K562 (cell line): ENCODE measurements at regions not wholly inside any gene's neighbourhood (a gene's known extent, or its start where the extent isn't known, plus 50 kb on each side); places are given as distances from the start of the nearest gene placed in this dataset.

Experiments used
- ATF7 ChIP-seq: fragments of 450-650 bp; IDR thresholded peaks from 2 replicates; pipeline ENCODE4 v1.7.1; 2014; ENCODE audit warnings: mild to moderate bottlenecking, moderate library complexity
- CHD7 ChIP-seq: fragments of 200-600 bp; sonication (generic); IDR thresholded peaks from one replicate; pipeline ENCODE4 v1.6.1; 2012; ENCODE audit warnings: mild to moderate bottlenecking, low read depth, low read length, inconsistent platforms
- FOXJ2 ChIP-seq: fragments of 200-800 bp; sonication (Bioruptor generic); IDR thresholded peaks from 2 replicates; pipeline ENCODE4 v1.6.1; 2016; ENCODE audit warnings: missing genetic modification characterization, missing compliant biosample characterization
- FOXP4 ChIP-seq: sonication (generic); formaldehyde crosslinking; IDR thresholded peaks from 2 replicates; pipeline ENCODE4 v1.8.0; 2022; ENCODE audit warnings: mild to moderate bottlenecking, missing genetic modification reagents, borderline replicate concordance
- HNRNPH1 ChIP-seq: fragments of 200-400 bp; formaldehyde crosslinking; optimal IDR thresholded peaks from 2 replicates; pipeline ENCODE3; 2017; ENCODE audit warnings: low read depth, mild to moderate bottlenecking, low read length, moderate library complexity
- MXI1 ChIP-seq: IDR thresholded peaks from 2 replicates; pipeline ENCODE4 v1.6.1; 2011; ENCODE audit warnings: low read depth, mild to moderate bottlenecking, improper control_type of control experiment, low read length
- NBN ChIP-seq: fragments of 450-650 bp; IDR thresholded peaks from 2 replicates; pipeline ENCODE4 v1.6.1; 2016; ENCODE audit warnings: low read depth, mild to moderate bottlenecking
- NEUROD1 ChIP-seq: fragments of 150-350 bp; IDR thresholded peaks from 2 replicates; pipeline ENCODE4 v1.6.1; 2014; ENCODE audit warnings: borderline replicate concordance, low read length, low read depth; ENCODE audit not compliant: partially characterized antibody
- SP2 ChIP-seq: IDR thresholded peaks from 2 replicates; pipeline ENCODE4 v1.6.1; 2011; ENCODE audit warnings: mild to moderate bottlenecking, low read depth, low read length, moderate library complexity; ENCODE audit not compliant: poor library complexity, severe bottlenecking; ENCODE audit errors: extremely low read depth
- ZFP36 ChIP-seq: fragments of 150-350 bp; IDR thresholded peaks from 2 replicates; pipeline ENCODE4 v1.6.1; 2018; ENCODE audit warnings: low read length, low read depth; ENCODE audit not compliant: partially characterized antibody
- ZFPM2 ChIP-seq: fragments of 250-450 bp; sonication (Bioruptor Pico); IDR thresholded peaks from 2 replicates; pipeline ENCODE4 v1.5.1; 2022; ENCODE audit warnings: mild to moderate bottlenecking
- ZNF445 ChIP-seq: fragments of 250-450 bp; sonication (Bioruptor Pico); IDR thresholded peaks from 2 replicates; pipeline ENCODE4 v1.4.0; 2020; ENCODE audit warnings: low read depth, mild to moderate bottlenecking, moderate library complexity
- ZNF449 ChIP-seq: fragments of 250-450 bp; sonication (Bioruptor Pico); IDR thresholded peaks from 2 replicates; pipeline ENCODE4 v1.8.0; 2022; ENCODE audit warnings: moderate library complexity, mild to moderate bottlenecking, inconsistent platforms

- TF ChIP-seq ZFP36 (no peak), ZFPM2 (CRISPR knock-in tag) (no peak), FOXJ2 (tag) (no peak), SP2 (no peak), ATF7 (peak; percentile 30; the same call in 1 of the 2 replicates), MXI1 (no peak), NBN (no peak), FOXP4 (CRISPR knock-in tag) (no peak), ZNF449 (CRISPR knock-in tag) (no peak), ZNF445 (no peak), HNRNPH1 (no peak), NEUROD1 (no peak), CHD7 (no peak)
These were observed 72.7 kb upstream of the CTAGE1 start (continued) for GRCh38 chr18:22490429-22490846.
